ENCODE measurements at regions not wholly inside any gene's neighbourhood (a gene's known extent, or its start where the extent isn't known, plus 50 kb on each side); places are given as distances from the start of the nearest gene placed in this dataset.

DNA sequence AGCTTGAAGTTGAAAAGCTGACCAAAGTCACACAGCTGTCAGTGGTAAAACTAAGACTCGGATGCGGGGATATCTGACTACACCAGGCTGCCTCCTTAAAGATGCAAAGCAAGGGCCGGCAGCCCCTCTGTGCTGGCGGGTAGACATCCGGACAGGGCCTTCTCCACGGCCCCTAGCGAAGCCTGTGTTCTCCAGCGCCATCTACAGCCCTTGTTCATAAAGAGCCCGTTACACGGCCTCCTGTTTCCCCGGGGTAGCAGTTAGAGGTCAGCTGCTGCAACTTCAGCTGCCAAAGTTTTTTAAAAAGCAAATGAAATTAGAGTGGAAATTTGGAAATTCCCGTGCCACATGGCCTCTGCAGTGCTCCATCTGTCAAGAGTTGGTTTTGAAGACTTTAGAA is 383.0 kb downstream of the TBL1XR1 start:
- no peak for TF ChIP-seq TAF1 (IDR thresholded peaks at IDR 0.05; ENCODE audit: low read depth, low read length)
- no peak for TF ChIP-seq POLR2AphosphoS5 (IDR thresholded peaks at IDR 0.05; ENCODE audit: low read depth, low read length)
- TF ChIP-seq POLR2A (IDR thresholded peaks at IDR 0.05; ENCODE audit: low read depth, low read length), result no peak
- TF ChIP-seq SPI1 (IDR thresholded peaks at IDR 0.05; ENCODE audit: low read depth, low read length), result no peak
- TF ChIP-seq PAX5 (IDR thresholded peaks at IDR 0.05; ENCODE audit: insufficient read depth, low read length, severe bottlenecking), result no peak
- TF ChIP-seq POU2F2 (IDR thresholded peaks at IDR 0.05; ENCODE audit: low read depth, low read length), result no peak

All from GM12891 (cell line).